A673 (cell line): ENCODE measurements at regions not wholly inside any gene's neighbourhood (a gene's known extent, or its start where the extent isn't known, plus 50 kb on each side); places are given as distances from the start of the nearest gene placed in this dataset.

Experiments
- EZH2 ChIP-seq: fragments of 200-600 bp; sonication (generic); IDR thresholded peaks from 2 replicates; pipeline ENCODE4 v1.6.1; 2017; ENCODE audit warnings: borderline replicate concordance, low read depth, mild to moderate bottlenecking, mixed read lengths, antibody characterized with exemption, low read length; ENCODE audit not compliant: poor library complexity, severe bottlenecking
- TF ChIP-seq, protein P1 (sequence below): fragments of 300-800, 200-600 bp; sonication (generic); conservative IDR thresholded peaks from 2 replicates; pipeline ENCODE4 v1.5.1; 2017; ENCODE audit warnings: low read depth, mild to moderate bottlenecking, antibody characterized with exemption, low read length, moderate library complexity, mixed read lengths

DNA sequence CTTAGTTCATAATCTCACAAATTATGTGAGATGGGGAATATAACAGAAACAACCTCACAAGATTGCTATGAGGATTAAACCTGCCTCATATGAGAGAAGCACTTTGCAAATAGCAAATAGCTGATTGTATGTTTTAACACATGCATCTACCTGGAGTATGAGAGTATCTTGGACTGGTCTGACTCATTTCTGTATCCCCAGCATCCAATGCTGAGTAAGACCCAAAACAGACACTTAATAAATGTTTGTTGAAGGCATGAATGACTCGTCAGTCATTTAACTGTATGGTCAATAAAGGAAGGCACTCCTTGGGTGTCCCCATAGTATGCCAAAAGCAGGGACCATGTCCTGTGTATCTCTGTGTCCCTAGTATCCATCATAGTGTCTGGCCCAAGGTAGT, 350.9 kb upstream of the F9 start:
- TF ChIP-seq EZH2 = no peak
- TF ChIP-seq, protein P1, sequence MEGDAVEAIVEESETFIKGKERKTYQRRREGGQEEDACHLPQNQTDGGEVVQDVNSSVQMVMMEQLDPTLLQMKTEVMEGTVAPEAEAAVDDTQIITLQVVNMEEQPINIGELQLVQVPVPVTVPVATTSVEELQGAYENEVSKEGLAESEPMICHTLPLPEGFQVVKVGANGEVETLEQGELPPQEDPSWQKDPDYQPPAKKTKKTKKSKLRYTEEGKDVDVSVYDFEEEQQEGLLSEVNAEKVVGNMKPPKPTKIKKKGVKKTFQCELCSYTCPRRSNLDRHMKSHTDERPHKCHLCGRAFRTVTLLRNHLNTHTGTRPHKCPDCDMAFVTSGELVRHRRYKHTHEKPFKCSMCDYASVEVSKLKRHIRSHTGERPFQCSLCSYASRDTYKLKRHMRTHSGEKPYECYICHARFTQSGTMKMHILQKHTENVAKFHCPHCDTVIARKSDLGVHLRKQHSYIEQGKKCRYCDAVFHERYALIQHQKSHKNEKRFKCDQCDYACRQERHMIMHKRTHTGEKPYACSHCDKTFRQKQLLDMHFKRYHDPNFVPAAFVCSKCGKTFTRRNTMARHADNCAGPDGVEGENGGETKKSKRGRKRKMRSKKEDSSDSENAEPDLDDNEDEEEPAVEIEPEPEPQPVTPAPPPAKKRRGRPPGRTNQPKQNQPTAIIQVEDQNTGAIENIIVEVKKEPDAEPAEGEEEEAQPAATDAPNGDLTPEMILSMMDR = no peak
